ENCODE measurements at regions not wholly inside any gene's neighbourhood (a gene's known extent, or its start where the extent isn't known, plus 50 kb on each side); places are given as distances from the start of the nearest gene placed in this dataset.

GRCh38 chr4:154009788-154010187, 220.9 kb upstream of the SFRP2 start:
- CTCF ChIA-PET: no interaction called here
- no peaks in the 10 kb centered on the region for H3K36me3 ChIP-seq (ENCODE audit: control insufficient read depth, insufficient read depth, low read length)
- DNase-seq (ENCODE audit: low read depth, low spot score) (no peak), ATAC-seq (no peak)
- no peak overlapping the region for H3K27ac ChIP-seq (ENCODE audit: low read length)
- no peak overlapping the region for H3K4me3 ChIP-seq (ENCODE audit: low read depth in 2 of 2, low read length in 2 of 2)
- POLR2A ChIA-PET: no interaction called here
- no TSS peak for BruUV-seq (replicated peaks)
- no peaks in the 10 kb centered on the region for H3K9me3 ChIP-seq (ENCODE audit: control insufficient read depth, insufficient read depth, low read depth, low read length)
- H3K27me3 ChIP-seq (ENCODE audit: control insufficient read depth, insufficient read depth, low read length): no peaks in the 10 kb centered on the region
- intact Hi-C loops (cut with micrococcal nuclease; ENCODE audit: unreplicated experiment) (loop anchor here (10.0 kb wide), 1 partner anchor 215 kb away; no protein-coding TSS in a partner anchor), in situ Hi-C loops (cut with HindIII; ENCODE audit: low pct_unique_long_range_greater_than_20kb, low sequenced_read_pairs) (no loop called here)
- no peaks in the 10 kb centered on the region for H3K4me1 ChIP-seq (ENCODE audit: control insufficient read depth, insufficient read depth, low read length)
- TF ChIP-seq POLR2AphosphoS5 (IDR thresholded peaks at IDR 0.05; ENCODE audit: low read depth, low read length) (no peak), TCF7L2 (IDR thresholded peaks at IDR 0.05; ENCODE audit: low read depth, low read length) (no peak), REST (IDR thresholded peaks at IDR 0.05; ENCODE audit: insufficient read depth in 1 of 2, low read depth in 2 of 2, low read length in 1 of 2) (no peak), CTCF (IDR thresholded peaks at IDR 0.05) (no peak), SIN3A (IDR thresholded peaks at IDR 0.05; ENCODE audit: borderline replicate concordance, insufficient read depth, low read depth, low read length) (no peak)

GRCh38 chr4:154009191-154009590, 220.3 kb upstream of the SFRP2 start:
- TF ChIP-seq REST (IDR thresholded peaks at IDR 0.05; ENCODE audit: insufficient read depth in 1 of 2, low read depth in 2 of 2, low read length in 1 of 2): no peak
- TF ChIP-seq SIN3A (IDR thresholded peaks at IDR 0.05; ENCODE audit: borderline replicate concordance, insufficient read depth, low read depth, low read length): no peak
- no peak for TF ChIP-seq TCF7L2 (IDR thresholded peaks at IDR 0.05; ENCODE audit: low read depth, low read length)
- TF ChIP-seq POLR2AphosphoS5 (IDR thresholded peaks at IDR 0.05; ENCODE audit: low read depth, low read length): no peak
- no peak for TF ChIP-seq CTCF (IDR thresholded peaks at IDR 0.05)
- no peak overlapping the region for H3K27ac ChIP-seq (ENCODE audit: low read length)
- no peak for ATAC-seq
- H3K36me3 ChIP-seq (ENCODE audit: control insufficient read depth, insufficient read depth, low read length): no peaks in the 10 kb centered on the region
- no TSS peak for BruUV-seq (replicated peaks)
- no peak for DNase-seq (ENCODE audit: low read depth, low spot score)
- CTCF ChIA-PET: no interaction called here
- H3K9me3 ChIP-seq (ENCODE audit: control insufficient read depth, insufficient read depth, low read depth, low read length): no peaks in the 10 kb centered on the region
- intact Hi-C loops (cut with micrococcal nuclease; ENCODE audit: unreplicated experiment) (no loop called here), in situ Hi-C loops (cut with HindIII; ENCODE audit: low pct_unique_long_range_greater_than_20kb, low sequenced_read_pairs) (no loop called here)
- no peak overlapping the region for H3K4me3 ChIP-seq (ENCODE audit: low read depth in 2 of 2, low read length in 2 of 2)
- H3K27me3 ChIP-seq (ENCODE audit: control insufficient read depth, insufficient read depth, low read length): no peaks in the 10 kb centered on the region
- no peaks in the 10 kb centered on the region for H3K4me1 ChIP-seq (ENCODE audit: control insufficient read depth, insufficient read depth, low read length)
- POLR2A ChIA-PET: no interaction called here
